Body of pancreas (tissue), 4 donors: ENCODE measurements at regions not wholly inside any gene's neighbourhood (a gene's known extent, or its start where the extent isn't known, plus 50 kb on each side); places are given as distances from the start of the nearest gene placed in this dataset.

ENCODE experiments used
- ATAC-seq: fragments of 150-250 bp; one replicate; pipeline ENCODE4 v1.9.1; 2016
- DNase-seq, 4 donors: peaks; one replicate each; pipeline ENCODE4 v3.0.0-alpha.2; 2019
- H3K27ac ChIP-seq, 4 donors: fragments of 200-600 bp; sonication (generic); 1 replicate in 3 of 4; 2 replicates in 1 of 4; pipeline versions ENCODE4 v1.5.1 to v1.6.1; 2016 to 2019; ENCODE audit warnings: mild to moderate bottlenecking in 1 of 4, mixed read lengths in 1 of 4, moderate library complexity in 1 of 4
- H3K27me3 ChIP-seq, 2 donors: fragments of 200-600 bp; sonication (generic); one replicate each; pipeline ENCODE4 v1.6.0; 2016; ENCODE audit warnings: mild to moderate bottlenecking in 1 of 2
- H3K36me3 ChIP-seq, 2 donors: fragments of 200-600 bp; sonication (generic); replicated peaks in 1 of 2; 2 replicates each; pipeline ENCODE4 v1.5.1; 2016; ENCODE audit warnings: low read depth in 2 of 2; ENCODE audit not compliant: insufficient read depth in 1 of 2
- H3K4me1 ChIP-seq: fragments of 200-600 bp; sonication (generic); one replicate; pipeline ENCODE4 v1.6.0; 2016
- H3K4me3 ChIP-seq, 2 donors: fragments of 200-600 bp; sonication (generic); 1 replicate in 1 of 2; 2 replicates in 1 of 2; pipeline ENCODE4 v1.5.1; 2016 to 2019
- H3K9me3 ChIP-seq, 3 donors: fragments of 200-600 bp; sonication (generic); 1 replicate in 2 of 3; 2 replicates in 1 of 3; pipeline ENCODE4 v1.5.1; 2016
- POLR2A ChIP-seq, 3 donors: fragments of 450-650 bp; IDR thresholded peaks; one replicate each; pipeline ENCODE4 v1.6.1; 2016; ENCODE audit warnings: antibody characterized with exemption in 3 of 3, mild to moderate bottlenecking in 2 of 3
- WGBS, 2 donors: methylation state at CpG; one replicate each; pipeline ENCODE4 v1.1.5; 2017; 5-methylcytosine and 5-hydroxymethylcytosine counted together
- intact Hi-C: fragments of 100-400 bp; cut with DNase I; formaldehyde crosslinking; loops from one replicate; pipeline ENCODE4 v1.15.1; 2023
- TF ChIP-seq, protein P1 (sequence below), 7 experiments: fragments of 450-650 bp in 4 of 7; fragments of 200-600 bp in 3 of 7; sonication (generic) in 3 of 7; IDR thresholded peaks; one replicate each; pipeline ENCODE4 v1.5.1; 2016 to 2019; ENCODE audit warnings: antibody characterized with exemption in 7 of 7

DNA sequence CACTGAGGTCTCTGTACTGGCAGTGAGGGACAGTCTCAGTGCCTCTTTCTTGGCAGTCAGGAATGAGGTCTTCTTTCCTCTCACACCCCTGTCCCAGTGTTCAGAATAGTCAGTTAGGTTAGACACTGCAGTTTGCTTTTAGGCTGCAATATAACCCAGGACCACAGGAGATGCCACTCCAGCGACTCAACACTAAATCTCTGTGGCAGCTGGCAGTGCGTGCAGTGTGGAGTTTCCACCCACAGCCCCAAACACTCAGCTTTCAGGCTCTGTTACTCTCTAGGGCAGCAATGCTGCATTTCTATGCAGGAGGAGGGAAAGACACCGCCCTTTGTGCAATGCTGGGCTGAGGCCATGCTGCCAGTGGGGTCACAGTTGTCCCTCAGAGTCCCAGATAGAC is 150.2 kb upstream of the SUCLG2 start:
- TF ChIP-seq POLR2A (IDR thresholded peaks at IDR 0.05) = no peak
- TF ChIP-seq, protein P1, sequence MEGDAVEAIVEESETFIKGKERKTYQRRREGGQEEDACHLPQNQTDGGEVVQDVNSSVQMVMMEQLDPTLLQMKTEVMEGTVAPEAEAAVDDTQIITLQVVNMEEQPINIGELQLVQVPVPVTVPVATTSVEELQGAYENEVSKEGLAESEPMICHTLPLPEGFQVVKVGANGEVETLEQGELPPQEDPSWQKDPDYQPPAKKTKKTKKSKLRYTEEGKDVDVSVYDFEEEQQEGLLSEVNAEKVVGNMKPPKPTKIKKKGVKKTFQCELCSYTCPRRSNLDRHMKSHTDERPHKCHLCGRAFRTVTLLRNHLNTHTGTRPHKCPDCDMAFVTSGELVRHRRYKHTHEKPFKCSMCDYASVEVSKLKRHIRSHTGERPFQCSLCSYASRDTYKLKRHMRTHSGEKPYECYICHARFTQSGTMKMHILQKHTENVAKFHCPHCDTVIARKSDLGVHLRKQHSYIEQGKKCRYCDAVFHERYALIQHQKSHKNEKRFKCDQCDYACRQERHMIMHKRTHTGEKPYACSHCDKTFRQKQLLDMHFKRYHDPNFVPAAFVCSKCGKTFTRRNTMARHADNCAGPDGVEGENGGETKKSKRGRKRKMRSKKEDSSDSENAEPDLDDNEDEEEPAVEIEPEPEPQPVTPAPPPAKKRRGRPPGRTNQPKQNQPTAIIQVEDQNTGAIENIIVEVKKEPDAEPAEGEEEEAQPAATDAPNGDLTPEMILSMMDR (IDR thresholded peaks at IDR 0.05) = no peak
- DNase-seq = no peak
- no peaks in the 10 kb centered on the region for H3K4me1 ChIP-seq
- no peaks in the 10 kb centered on the region for H3K9me3 ChIP-seq
- H3K36me3 ChIP-seq = no peaks in the 10 kb centered on the region
- H3K4me3 ChIP-seq = no peak overlapping the region
- intact Hi-C loops = no loop called here
- no peak for ATAC-seq
- no peak overlapping the region for H3K27ac ChIP-seq
- WGBS, 2 donors = 92 to 93% methylated on average over 3 of the region's 3 CpGs
- H3K27me3 ChIP-seq = no peaks in the 10 kb centered on the region

DNA sequence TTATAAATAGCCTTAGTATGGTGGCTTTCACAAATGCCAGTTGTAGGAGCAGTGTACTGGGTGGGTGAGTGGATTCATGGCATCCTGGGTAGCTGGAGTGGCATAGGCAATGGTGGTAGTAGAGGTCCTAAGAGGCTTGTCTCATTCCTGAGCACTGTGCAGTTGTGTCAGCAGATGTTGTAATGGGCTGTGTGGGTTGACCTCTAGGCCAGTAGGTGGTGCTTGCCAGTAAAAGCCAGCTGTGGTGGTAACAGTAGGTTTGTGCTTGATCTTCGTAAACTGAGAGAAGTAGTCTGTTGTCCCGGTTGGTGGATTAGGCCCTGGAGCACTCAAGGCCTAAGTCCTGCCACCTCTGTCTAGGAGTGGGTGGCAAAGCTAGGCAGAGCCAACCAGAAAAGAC is 149.7 kb upstream of the SUCLG2 start:
- TF ChIP-seq, protein P1 (IDR thresholded peaks at IDR 0.05) = no peak
- TF ChIP-seq POLR2A (IDR thresholded peaks at IDR 0.05) = no peak
- DNase-seq (no peak), ATAC-seq (no peak)
- WGBS, 2 donors = 91 to 100% methylated on average over 2 of the region's 2 CpGs
- Histone ChIP-seq H3K36me3 (no peaks in the 10 kb centered on the region), H3K27me3 (no peaks in the 10 kb centered on the region), H3K9me3 (no peaks in the 10 kb centered on the region), H3K4me1 (no peaks in the 10 kb centered on the region), H3K4me3 (no peak overlapping the region), H3K27ac (no peak overlapping the region)
- intact Hi-C loops = no loop called here

DNA sequence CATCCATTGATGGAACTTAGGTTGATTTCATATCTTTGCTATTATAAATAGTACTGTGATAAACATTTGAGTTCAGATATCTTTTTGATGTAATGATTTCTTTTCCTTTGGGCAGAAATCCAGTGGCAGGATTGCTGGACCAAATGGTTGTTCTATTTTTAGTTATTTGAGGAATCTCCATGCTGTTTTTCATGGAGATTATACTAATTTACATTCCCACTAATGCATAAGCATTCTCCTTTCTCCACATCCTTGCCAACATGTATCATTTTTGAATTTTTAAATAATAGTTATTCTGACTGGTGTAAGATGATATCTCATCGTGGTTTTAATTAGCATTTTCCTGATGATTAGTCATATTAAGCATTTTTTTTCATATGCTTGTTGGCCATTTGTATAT is 144.0 kb upstream of the SUCLG2 start:
- 42 to 46% methylated on average over 1 of the region's 1 CpG for WGBS, 2 donors
- H3K9me3 ChIP-seq = no peaks in the 10 kb centered on the region
- H3K27me3 ChIP-seq = no peaks in the 10 kb centered on the region
- H3K4me1 ChIP-seq = no peaks in the 10 kb centered on the region
- ATAC-seq (no peak), DNase-seq (no peak)
- no peak overlapping the region for H3K27ac ChIP-seq
- H3K36me3 ChIP-seq = no peaks in the 10 kb centered on the region
- TF ChIP-seq, protein P1 (IDR thresholded peaks at IDR 0.05) = no peak
- TF ChIP-seq POLR2A (IDR thresholded peaks at IDR 0.05) = no peak
- no peak overlapping the region for H3K4me3 ChIP-seq
- intact Hi-C loops = no loop called here

DNA sequence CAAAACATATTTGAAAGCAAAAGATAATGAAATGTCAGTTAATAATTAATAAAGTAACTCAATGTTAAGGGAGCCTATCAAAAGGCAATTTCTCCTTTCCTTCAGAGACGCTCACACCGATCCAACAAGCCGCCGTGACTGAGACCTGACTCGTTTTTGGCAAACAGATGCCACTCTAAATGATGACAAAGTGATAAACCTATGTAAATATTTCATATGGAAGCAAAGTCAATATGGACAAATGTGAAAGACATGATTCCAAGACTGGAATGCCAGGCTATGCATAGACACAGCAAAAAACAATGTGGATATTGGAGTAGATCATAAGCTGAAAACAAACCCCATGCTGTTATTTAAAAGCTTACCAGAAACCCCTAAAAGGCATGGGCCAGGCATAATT is 137.2 kb upstream of the SUCLG2 start:
- no peak overlapping the region for H3K4me3 ChIP-seq
- no peaks in the 10 kb centered on the region for H3K27me3 ChIP-seq
- no peaks in the 10 kb centered on the region for H3K36me3 ChIP-seq
- H3K9me3 ChIP-seq = no peaks in the 10 kb centered on the region
- no peak overlapping the region for H3K27ac ChIP-seq
- DNase-seq (no peak), ATAC-seq (no peak)
- no peak for TF ChIP-seq POLR2A (IDR thresholded peaks at IDR 0.05)
- TF ChIP-seq, protein P1 (IDR thresholded peaks at IDR 0.05) = no peak
- 12 to 21% methylated on average over 5 of the region's 5 CpGs for WGBS, 2 donors
- intact Hi-C loops = no loop called here
- no peaks in the 10 kb centered on the region for H3K4me1 ChIP-seq

DNA sequence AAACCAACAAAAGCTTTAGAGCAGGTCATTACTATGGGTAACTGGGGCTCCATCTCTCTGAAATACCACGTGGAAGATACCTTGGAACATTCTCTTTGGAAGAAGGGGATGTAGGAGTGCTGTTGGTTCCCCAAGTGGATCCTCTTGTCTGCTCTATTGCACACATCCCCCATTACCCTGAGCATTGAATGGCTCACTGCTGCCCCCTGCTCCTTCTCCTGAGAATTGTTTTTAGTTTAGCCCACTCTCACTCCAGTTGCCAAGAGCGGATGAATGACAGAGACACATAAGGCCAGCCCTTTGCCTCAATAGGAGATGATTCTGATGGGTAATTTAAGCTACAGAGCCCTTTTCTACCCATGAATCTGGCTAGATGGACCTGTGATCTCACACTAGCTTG is 135.6 kb upstream of the SUCLG2 start:
- WGBS, 2 donors = 42 to 56% methylated on average over 2 of the region's 2 CpGs
- Histone ChIP-seq H3K4me1 (no peaks in the 10 kb centered on the region), H3K4me3 (no peak overlapping the region), H3K27ac (no peak overlapping the region), H3K36me3 (no peaks in the 10 kb centered on the region), H3K27me3 (no peaks in the 10 kb centered on the region), H3K9me3 (no peaks in the 10 kb centered on the region)
- TF ChIP-seq, protein P1 (IDR thresholded peaks at IDR 0.05) = peak; percentile 9 to 69 (median 60)
- no peak for TF ChIP-seq POLR2A (IDR thresholded peaks at IDR 0.05)
- DNase-seq (peak; percentile 22 to 52 (median 36)), ATAC-seq (no peak)
- intact Hi-C loops = no loop called here
